ENCODE measurements at regions not wholly inside any gene's neighbourhood (a gene's known extent, or its start where the extent isn't known, plus 50 kb on each side); places are given as distances from the start of the nearest gene placed in this dataset.
"Not testable (repeated sequence)": the region's sequence is repeated elsewhere in the genome, so short reads cannot be mapped to it uniquely, and the experiment has no call there.

DNA sequence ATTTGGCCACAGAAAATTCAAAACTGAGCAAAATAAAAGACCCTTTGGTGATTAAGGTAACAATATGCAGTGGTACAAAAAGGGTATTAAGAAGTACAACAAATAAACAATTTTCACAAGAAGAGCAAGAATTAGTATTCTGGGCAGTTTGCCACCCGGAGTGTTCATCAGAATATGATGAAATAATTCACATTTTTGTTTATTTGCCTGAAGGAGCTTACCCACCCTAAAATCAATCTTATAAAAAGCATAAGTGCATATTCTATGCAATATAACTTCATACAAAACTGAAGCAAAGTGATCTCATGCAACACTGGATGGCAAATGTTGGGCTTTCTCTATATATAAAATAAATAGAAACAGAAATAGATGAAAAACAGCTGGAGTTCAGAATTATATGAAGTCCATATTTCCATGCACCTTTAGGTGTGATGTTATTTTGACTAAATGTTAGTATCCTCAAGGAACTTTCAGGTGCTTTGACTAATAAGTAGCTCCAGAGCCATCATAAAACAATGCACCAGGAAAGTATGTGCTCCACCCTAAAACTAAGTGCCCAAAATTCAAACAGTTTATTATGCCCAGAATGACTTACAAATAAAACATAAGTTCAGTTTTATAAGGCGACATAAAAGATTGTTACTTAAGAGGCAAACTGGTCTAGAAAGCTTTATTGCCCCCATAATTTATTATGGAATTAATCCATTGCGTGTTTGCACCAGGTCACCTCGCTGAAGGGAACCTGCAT, 474.3 kb downstream of the SEMA3D start:
- TF ChIP-seq, protein P1, sequence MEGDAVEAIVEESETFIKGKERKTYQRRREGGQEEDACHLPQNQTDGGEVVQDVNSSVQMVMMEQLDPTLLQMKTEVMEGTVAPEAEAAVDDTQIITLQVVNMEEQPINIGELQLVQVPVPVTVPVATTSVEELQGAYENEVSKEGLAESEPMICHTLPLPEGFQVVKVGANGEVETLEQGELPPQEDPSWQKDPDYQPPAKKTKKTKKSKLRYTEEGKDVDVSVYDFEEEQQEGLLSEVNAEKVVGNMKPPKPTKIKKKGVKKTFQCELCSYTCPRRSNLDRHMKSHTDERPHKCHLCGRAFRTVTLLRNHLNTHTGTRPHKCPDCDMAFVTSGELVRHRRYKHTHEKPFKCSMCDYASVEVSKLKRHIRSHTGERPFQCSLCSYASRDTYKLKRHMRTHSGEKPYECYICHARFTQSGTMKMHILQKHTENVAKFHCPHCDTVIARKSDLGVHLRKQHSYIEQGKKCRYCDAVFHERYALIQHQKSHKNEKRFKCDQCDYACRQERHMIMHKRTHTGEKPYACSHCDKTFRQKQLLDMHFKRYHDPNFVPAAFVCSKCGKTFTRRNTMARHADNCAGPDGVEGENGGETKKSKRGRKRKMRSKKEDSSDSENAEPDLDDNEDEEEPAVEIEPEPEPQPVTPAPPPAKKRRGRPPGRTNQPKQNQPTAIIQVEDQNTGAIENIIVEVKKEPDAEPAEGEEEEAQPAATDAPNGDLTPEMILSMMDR (IDR thresholded peaks at IDR 0.05; ENCODE audit: poor library complexity): no peak
- TF ChIP-seq EZH2phosphoT487 (IDR thresholded peaks at IDR 0.05; ENCODE audit: low read depth, severe bottlenecking, unreplicated experiment): no peak
- TF ChIP-seq EZH2 (IDR thresholded peaks at IDR 0.05; ENCODE audit: borderline replicate concordance): no peak
- no peaks in the 10 kb centered on the region for H3K4me1 ChIP-seq (ENCODE audit: insufficient read depth)
- no peaks in the 10 kb centered on the region for H3K27me3 ChIP-seq
- no peak overlapping the region for H3K4me3 ChIP-seq
- H3K79me2 ChIP-seq: no peaks in the 10 kb centered on the region
- no peak overlapping the region for H2AFZ ChIP-seq
- H3K27ac ChIP-seq: no peak overlapping the region
- no peaks in the 10 kb centered on the region for H3K9me3 ChIP-seq (ENCODE audit: low read depth)
- no peaks in the 10 kb centered on the region for H3K36me3 ChIP-seq (replicated peaks; ENCODE audit: insufficient read depth, low read depth)
- no peak for DNase-seq (ENCODE audit: low spot score)
- no peaks in the 10 kb centered on the region for H4K20me1 ChIP-seq (ENCODE audit: insufficient read depth, poor library complexity, severe bottlenecking)
- WGBS (ENCODE audit: low lambda C conversion rate, missing lambda C conversion rate): 73% methylated on average over 4 of the region's 4 CpGs
- H3K4me2 ChIP-seq: no peak overlapping the region
- H3K9me2 ChIP-seq (replicated peaks; ENCODE audit: insufficient read depth): no peaks in the 10 kb centered on the region

- not testable (repeated sequence) for H3K27ac ChIP-seq; DNase-seq (ENCODE audit: low spot score); H3K36me3 ChIP-seq (replicated peaks; ENCODE audit: insufficient read depth, low read depth); H3K9me3 ChIP-seq (ENCODE audit: low read depth); H3K9me2 ChIP-seq (replicated peaks; ENCODE audit: insufficient read depth); H3K4me1 ChIP-seq (ENCODE audit: insufficient read depth); H3K4me2 ChIP-seq; H3K27me3 ChIP-seq; H4K20me1 ChIP-seq (ENCODE audit: insufficient read depth, poor library complexity, severe bottlenecking); H2AFZ ChIP-seq; H3K4me3 ChIP-seq; H3K79me2 ChIP-seq
- WGBS (ENCODE audit: low lambda C conversion rate, missing lambda C conversion rate): 88% methylated on average over 1 of the region's 3 CpGs
Observed at GRCh38 chr7:84710538-84710937, 476.3 kb downstream of the SEMA3D start.

- Histone ChIP-seq H2AFZ (no peak overlapping the region), H3K4me2 (no peak overlapping the region), H4K20me1 (ENCODE audit: insufficient read depth, poor library complexity, severe bottlenecking) (no peaks in the 10 kb centered on the region), H3K27me3 (no peaks in the 10 kb centered on the region), H3K36me3 (replicated peaks; ENCODE audit: insufficient read depth, low read depth) (no peaks in the 10 kb centered on the region), H3K9me2 (replicated peaks; ENCODE audit: insufficient read depth) (no peaks in the 10 kb centered on the region), H3K4me1 (ENCODE audit: insufficient read depth) (no peaks in the 10 kb centered on the region), H3K9me3 (ENCODE audit: low read depth) (no peaks in the 10 kb centered on the region), H3K4me3 (no peak overlapping the region), H3K79me2 (no peaks in the 10 kb centered on the region), H3K27ac (no peak overlapping the region)
- 97% methylated on average over 1 of the region's 1 CpG for WGBS (ENCODE audit: low lambda C conversion rate, missing lambda C conversion rate)
- TF ChIP-seq EZH2phosphoT487 (IDR thresholded peaks at IDR 0.05; ENCODE audit: low read depth, severe bottlenecking, unreplicated experiment): no peak
- TF ChIP-seq, protein P1 (IDR thresholded peaks at IDR 0.05; ENCODE audit: poor library complexity): no peak
- no peak for TF ChIP-seq EZH2 (IDR thresholded peaks at IDR 0.05; ENCODE audit: borderline replicate concordance)
- DNase-seq (ENCODE audit: low spot score): no peak
Observed at GRCh38 chr7:84705706-84706105, 481.1 kb downstream of the SEMA3D start.

DNA sequence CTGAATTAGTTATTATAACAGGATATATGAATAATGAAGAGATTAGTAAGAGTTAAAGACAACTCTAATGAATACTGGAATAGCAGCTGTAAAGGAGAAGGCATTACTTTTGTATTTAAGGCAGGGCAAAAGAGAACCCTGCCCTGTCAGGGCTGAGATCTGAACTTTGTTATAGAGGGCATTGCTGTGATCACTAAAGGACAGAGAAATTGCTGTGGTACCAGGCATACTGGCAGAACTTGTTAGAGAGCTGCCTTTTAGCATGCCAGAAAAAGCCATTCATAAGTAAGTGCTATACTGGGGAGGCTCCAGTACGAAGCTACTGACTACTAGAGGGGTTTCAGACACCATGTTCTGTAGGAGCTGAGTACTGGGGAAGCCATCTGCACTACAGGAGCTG, 481.8 kb downstream of the SEMA3D start:
- 92% methylated on average over 1 of the region's 1 CpG for WGBS (ENCODE audit: low lambda C conversion rate, missing lambda C conversion rate)
- TF ChIP-seq EZH2phosphoT487 (IDR thresholded peaks at IDR 0.05; ENCODE audit: low read depth, severe bottlenecking, unreplicated experiment) (no peak), EZH2 (IDR thresholded peaks at IDR 0.05; ENCODE audit: borderline replicate concordance) (no peak)
- TF ChIP-seq, protein P1 (IDR thresholded peaks at IDR 0.05; ENCODE audit: poor library complexity): no peak
- H3K27ac ChIP-seq: no peak overlapping the region
- H3K36me3 ChIP-seq (replicated peaks; ENCODE audit: insufficient read depth, low read depth): no peaks in the 10 kb centered on the region
- no peak overlapping the region for H3K4me2 ChIP-seq
- no peaks in the 10 kb centered on the region for H3K9me3 ChIP-seq (ENCODE audit: low read depth)
- H4K20me1 ChIP-seq (ENCODE audit: insufficient read depth, poor library complexity, severe bottlenecking): no peaks in the 10 kb centered on the region
- no peak for DNase-seq (ENCODE audit: low spot score)
- no peaks in the 10 kb centered on the region for H3K4me1 ChIP-seq (ENCODE audit: insufficient read depth)
- H3K79me2 ChIP-seq: no peaks in the 10 kb centered on the region
- no peak overlapping the region for H3K4me3 ChIP-seq
- H2AFZ ChIP-seq: no peak overlapping the region
- no peaks in the 10 kb centered on the region for H3K9me2 ChIP-seq (replicated peaks; ENCODE audit: insufficient read depth)
- no peaks in the 10 kb centered on the region for H3K27me3 ChIP-seq
